SU-DHL-6 (cell line): ENCODE measurements at regions not wholly inside any gene's neighbourhood (a gene's known extent, or its start where the extent isn't known, plus 50 kb on each side); places are given as distances from the start of the nearest gene placed in this dataset.

Experiments
- H2AFZ ChIP-seq: fragments of 200-600 bp; sonication (generic); 2 replicates; pipeline ENCODE4 v1.6.1; 2014; ENCODE audit warnings: low read depth, mild to moderate bottlenecking, moderate library complexity, mixed read lengths, antibody characterized with exemption, low read length; ENCODE audit not compliant: severe bottlenecking
- H3F3A ChIP-seq: fragments of 200-600 bp; shearing (Covaris generic); 2 replicates; pipeline ENCODE4 v1.6.0; 2016; ENCODE audit warnings: antibody characterized with exemption, mild to moderate bottlenecking; ENCODE audit not compliant: insufficient read depth
- H3K27ac ChIP-seq: fragments of 200-600 bp; sonication (generic); 2 replicates; pipeline ENCODE4 v1.5.1; 2016; ENCODE audit warnings: low read depth, mild to moderate bottlenecking, low read length, moderate library complexity, mixed read lengths
- H3K27me3 ChIP-seq: fragments of 200-600 bp; sonication (generic), shearing (Covaris generic); 2 replicates; pipeline ENCODE4 v1.6.0; 2014; ENCODE audit warnings: mild to moderate bottlenecking, low read length
- H3K36me3 ChIP-seq: fragments of 200-600 bp; sonication (generic); 2 replicates; pipeline ENCODE4 v1.6.1; 2014; ENCODE audit warnings: mild to moderate bottlenecking, low read length, mixed read lengths
- H3K4me2 ChIP-seq: fragments of 300-600, 200-600 bp; shearing (Covaris generic), sonication (generic); 2 replicates; pipeline ENCODE4 v1.6.0; 2014; ENCODE audit warnings: low read length, low read depth, mild to moderate bottlenecking; ENCODE audit not compliant: poor library complexity, severe bottlenecking
- H3K4me3 ChIP-seq: fragments of 200-600 bp; sonication (generic); 2 replicates; pipeline ENCODE4 v1.5.1; 2014; ENCODE audit warnings: antibody characterized with exemption, low read length, mild to moderate bottlenecking, mixed read lengths; ENCODE audit not compliant: insufficient read depth, poor library complexity, severe bottlenecking
- H3K79me2 ChIP-seq: fragments of 200-600 bp; sonication (generic); 2 replicates; pipeline ENCODE4 v1.6.1; 2014; ENCODE audit warnings: mild to moderate bottlenecking, low read length, moderate library complexity; ENCODE audit not compliant: insufficient read depth
- H3K9ac ChIP-seq: fragments of 200-600 bp; sonication (generic); 2 replicates; pipeline ENCODE4 v1.7.0; 2014; ENCODE audit warnings: mild to moderate bottlenecking, low read length
- H3K9me2 ChIP-seq: fragments of 200-600 bp; sonication (generic); replicated peaks from 2 replicates; pipeline ENCODE4 v1.6.1; 2014; ENCODE audit warnings: low read length; ENCODE audit not compliant: insufficient read depth
- H3K9me3 ChIP-seq: fragments of 200-600 bp; sonication (generic); 2 replicates; pipeline ENCODE4 v1.6.1; 2014; ENCODE audit warnings: low read length, mixed read lengths; ENCODE audit not compliant: insufficient read depth
- H4K20me1 ChIP-seq: fragments of 200-600 bp; sonication (generic); 2 replicates; pipeline ENCODE4 v1.6.1; 2014; ENCODE audit warnings: low read depth, mild to moderate bottlenecking, antibody characterized with exemption, low read length, moderate library complexity, mixed read lengths
- CTCF ChIP-seq: fragments of 200-600 bp; sonication (generic); IDR thresholded peaks from one replicate; pipeline ENCODE4 v1.5.1; 2017; ENCODE audit warnings: antibody characterized with exemption, mild to moderate bottlenecking, low read length, moderate library complexity; ENCODE audit not compliant: insufficient read depth, poor library complexity, severe bottlenecking
- EZH2phosphoT487 ChIP-seq: fragments of 200-600 bp; sonication (generic), shearing (Covaris generic); conservative IDR thresholded peaks from 2 replicates; pipeline ENCODE4 v1.6.1; 2018; ENCODE audit warnings: mild to moderate bottlenecking, antibody characterized with exemption, low read length, moderate library complexity, mixed read lengths

DNA sequence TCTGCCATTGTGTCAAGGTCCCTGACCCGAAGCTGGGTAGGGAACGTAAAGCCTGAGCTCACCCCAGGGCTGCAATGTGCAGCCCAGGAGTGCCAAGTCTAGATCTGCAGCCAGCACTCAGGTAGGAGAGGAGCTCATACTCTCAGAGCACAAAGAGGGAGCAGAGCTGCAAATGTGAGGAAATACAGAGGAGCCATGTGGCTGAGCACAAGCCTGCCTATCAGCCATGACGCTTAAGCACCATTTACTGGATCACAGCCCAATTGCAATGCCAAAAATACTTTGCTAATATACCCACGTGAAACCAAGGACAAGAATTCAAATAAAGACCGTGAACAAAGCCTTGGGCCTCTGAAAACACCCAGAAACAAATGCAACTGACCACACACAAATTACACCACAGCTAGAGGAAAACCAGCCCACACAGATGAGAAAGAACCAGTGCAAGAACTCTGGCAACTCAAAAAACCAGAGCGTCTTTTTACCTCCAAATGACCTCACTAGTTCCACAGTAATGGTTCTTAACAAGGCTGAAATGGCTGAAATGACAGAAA lies 69.0 kb upstream of the HPF1 start:
- no peak overlapping the region for H3K4me3 ChIP-seq
- no peaks in the 10 kb centered on the region for H3K9me3 ChIP-seq
- no peaks in the 10 kb centered on the region for H4K20me1 ChIP-seq
- TF ChIP-seq EZH2phosphoT487, result no peak
- H3K4me2 ChIP-seq, result no peak overlapping the region
- H3F3A ChIP-seq, result no peaks in the 10 kb centered on the region
- no peaks in the 10 kb centered on the region for H3K27me3 ChIP-seq
- H3K36me3 ChIP-seq, result no peaks in the 10 kb centered on the region
- no peaks in the 10 kb centered on the region for H3K9me2 ChIP-seq
- no peak overlapping the region for H3K27ac ChIP-seq
- no peak overlapping the region for H2AFZ ChIP-seq
- no peak overlapping the region for H3K9ac ChIP-seq
- no peaks in the 10 kb centered on the region for H3K79me2 ChIP-seq

- Histone ChIP-seq H3K79me2 (no peaks in the 10 kb centered on the region), H3K9me3 (no peaks in the 10 kb centered on the region), H3K27ac (no peak overlapping the region), H3K4me3 (no peak overlapping the region), H3K9ac (no peak overlapping the region), H3K4me2 (no peak overlapping the region), H3K36me3 (no peaks in the 10 kb centered on the region), H2AFZ (no peak overlapping the region), H3K9me2 (no peaks in the 10 kb centered on the region), H3F3A (no peaks in the 10 kb centered on the region), H3K27me3 (no peaks in the 10 kb centered on the region), H4K20me1 (no peaks in the 10 kb centered on the region)
- TF ChIP-seq EZH2phosphoT487 (no peak), CTCF (no peak)
Measured at GRCh38 chr4:169823685-169824084, 65.9 kb upstream of the HPF1 start.

GRCh38 chr4:169821402-169821801 lies 63.7 kb upstream of the HPF1 start:
- H3K4me2 ChIP-seq, result no peak overlapping the region
- no peaks in the 10 kb centered on the region for H3K9me2 ChIP-seq
- no peak overlapping the region for H3K27ac ChIP-seq
- no peaks in the 10 kb centered on the region for H3F3A ChIP-seq
- no peaks in the 10 kb centered on the region for H3K36me3 ChIP-seq
- H3K79me2 ChIP-seq, result no peaks in the 10 kb centered on the region
- TF ChIP-seq EZH2phosphoT487 (no peak), CTCF (no peak)
- H4K20me1 ChIP-seq, result no peaks in the 10 kb centered on the region
- H3K27me3 ChIP-seq, result no peaks in the 10 kb centered on the region
- H3K9me3 ChIP-seq, result no peaks in the 10 kb centered on the region
- no peak overlapping the region for H3K9ac ChIP-seq
- H2AFZ ChIP-seq, result no peak overlapping the region
- no peak overlapping the region for H3K4me3 ChIP-seq

- no peaks in the 10 kb centered on the region for H3K79me2 ChIP-seq
- no peak overlapping the region for H3K4me2 ChIP-seq
- H2AFZ ChIP-seq, result no peak overlapping the region
- no peaks in the 10 kb centered on the region for H3K27me3 ChIP-seq
- no peak overlapping the region for H3K9ac ChIP-seq
- no peak overlapping the region for H3K27ac ChIP-seq
- H3K36me3 ChIP-seq, result no peaks in the 10 kb centered on the region
- H3K9me2 ChIP-seq, result no peaks in the 10 kb centered on the region
- no peak overlapping the region for H3K4me3 ChIP-seq
- no peaks in the 10 kb centered on the region for H4K20me1 ChIP-seq
- no peak for TF ChIP-seq CTCF
- no peak for TF ChIP-seq EZH2phosphoT487
- no peaks in the 10 kb centered on the region for H3K9me3 ChIP-seq
- no peaks in the 10 kb centered on the region for H3F3A ChIP-seq
Measured at GRCh38 chr4:169818063-169818679, 60.4 kb upstream of the HPF1 start.
